SK-N-MC (cell line): ENCODE measurements at regions not wholly inside any gene's neighbourhood (a gene's known extent, or its start where the extent isn't known, plus 50 kb on each side); places are given as distances from the start of the nearest gene placed in this dataset.

ENCODE experiments used
- EZH2 ChIP-seq: fragments of 200-600 bp; sonication (generic); IDR thresholded peaks from one replicate; pipeline ENCODE4 v1.6.1; 2017; ENCODE audit warnings: antibody characterized with exemption
- FOXP2 ChIP-seq: optimal IDR thresholded peaks from 2 replicates; pipeline ENCODE3; 2011; ENCODE audit warnings: mild to moderate bottlenecking, moderate library complexity; ENCODE audit not compliant: insufficient read depth; ENCODE audit errors: extremely low read length, control extremely low read depth
- POLR2AphosphoS5 ChIP-seq: IDR thresholded peaks from 2 replicates; pipeline ENCODE4 v1.6.1; 2012; ENCODE audit warnings: mild to moderate bottlenecking, low read depth, low read length, borderline replicate concordance

DNA sequence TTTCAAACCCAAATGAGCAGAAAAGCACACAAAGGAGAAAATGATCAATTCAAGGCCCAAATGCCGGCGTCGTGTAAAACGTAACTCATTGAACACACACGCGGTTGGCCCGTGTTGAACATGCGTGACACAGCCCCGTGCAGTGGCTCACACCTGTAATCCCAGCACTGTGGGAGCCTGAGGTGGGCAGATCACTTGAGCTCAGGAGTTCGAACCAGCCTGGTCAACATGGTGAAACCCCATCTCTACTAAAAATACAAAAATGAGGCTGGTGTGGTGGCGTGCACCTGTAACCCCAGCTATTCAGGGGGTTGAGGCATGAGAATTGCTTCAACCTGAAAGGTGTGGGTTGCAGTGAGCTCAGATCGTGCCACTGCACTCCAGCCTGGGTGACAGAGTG is 156.7 kb upstream of the KLF6 start:
- TF ChIP-seq EZH2 (no peak), POLR2AphosphoS5 (no peak), FOXP2 (no peak)
